HepG2 (cell line): ENCODE measurements at regions not wholly inside any gene's neighbourhood (a gene's known extent, or its start where the extent isn't known, plus 50 kb on each side); places are given as distances from the start of the nearest gene placed in this dataset.

Source experiments
- ATAC-seq: fragments of 200-7000 bp; cut with Tn5 transposase; 3 replicates; pipeline ENCODE4 v1.9.1; 2020; ENCODE audit warnings: mild to moderate bottlenecking, moderate library complexity
- BruUV-seq: library from RNA; stranded (reverse); fragments of 400-500 nt; replicated peaks from 2 replicates; lab custom pipeline; 2021; lab: Mats Ljungman, UMichigan
- CTCF ChIA-PET: fragments of 300-600 bp; formaldehyde crosslinking; extraction: SDS; loops from one replicate; lab custom pipeline; 2021; ENCODE audit warnings: low total read pairs, inconsistent platforms, low intra/inter-chr PET ratio; lab: Yijun Ruan, JAX
- POLR2A ChIA-PET: fragments of 350-600 bp; sonication (Branson Sonifier 250); formaldehyde crosslinking; loops from one replicate; lab custom pipeline; 2020; ENCODE audit warnings: antibody characterized with exemption, inconsistent platforms; lab: Yijun Ruan, JAX
- DNase-seq: peaks from one replicate; pipeline ENCODE4 v3.0.0-alpha.2; 2015; ENCODE audit warnings: low spot score
- FAIRE-seq: peaks from 3 replicates; lab custom pipeline; 2011; peaks lifted over from hg19 to GRCh38; lab: Jason Lieb, UNC
- H2AFZ ChIP-seq: one replicate; pipeline ENCODE4 v1.6.1; 2011; ENCODE audit warnings: low read length, inconsistent platforms
- H3K27ac ChIP-seq: fragments of 300-600 bp; 3 replicates; pipeline ENCODE4 v1.8.0; 2011; ENCODE audit warnings: mixed run types, mild to moderate bottlenecking, mixed read lengths, low read length, inconsistent platforms; ENCODE audit not compliant: insufficient read depth; ENCODE audit errors: extremely low read length
- H3K27me3 ChIP-seq, 2 experiments: fragments of 200-600 bp in 1 of 2; 2 replicates in 1 of 2; 3 replicates in 1 of 2; pipeline versions ENCODE4 v1.6.0 to v1.8.0; 2011; ENCODE audit warnings: low read length in 2 of 2, mild to moderate bottlenecking in 2 of 2, moderate library complexity in 2 of 2, inconsistent platforms in 1 of 2; ENCODE audit not compliant: insufficient read depth in 2 of 2, control insufficient read depth in 1 of 2
- H3K36me3 ChIP-seq, 2 experiments: fragments of 200-600 bp in 1 of 2; replicated peaks in 1 of 2; 2 replicates in 1 of 2; 3 replicates in 1 of 2; pipeline versions ENCODE4 v1.5.1 to v1.8.0; 2011; ENCODE audit warnings: low read length in 2 of 2, inconsistent platforms in 1 of 2; ENCODE audit not compliant: insufficient read depth in 2 of 2, control insufficient read depth in 1 of 2
- H3K4me1 ChIP-seq: 2 replicates; pipeline ENCODE4 v1.5.1; 2012; ENCODE audit warnings: low read length, inconsistent platforms; ENCODE audit not compliant: insufficient read depth
- H3K4me2 ChIP-seq: 2 replicates; pipeline ENCODE4 v1.6.0; 2011; ENCODE audit warnings: low read depth, low read length, inconsistent platforms
- H3K4me3 ChIP-seq, 3 experiments: fragments of 200-600 bp in 1 of 3; sonication (generic), shearing (Covaris generic) in 1 of 3; replicated peaks in 1 of 3; 2 replicates each; pipeline ENCODE4 v1.5.1; 2011 to 2016; ENCODE audit warnings: low read length in 3 of 3, inconsistent platforms in 2 of 3, low read depth in 2 of 3, mild to moderate bottlenecking in 2 of 3, control low read depth in 1 of 3, mixed read lengths in 1 of 3; ENCODE audit not compliant: insufficient read depth in 1 of 3
- H3K79me2 ChIP-seq: one replicate; pipeline ENCODE4 v1.6.1; 2011; ENCODE audit warnings: low read length, inconsistent platforms; ENCODE audit not compliant: insufficient read depth
- H3K9ac ChIP-seq: 2 replicates; pipeline ENCODE4 v1.6.0; 2011; ENCODE audit warnings: mild to moderate bottlenecking, low read depth, low read length, inconsistent platforms; ENCODE audit not compliant: insufficient read depth
- H3K9me3 ChIP-seq: 2 replicates; pipeline ENCODE4 v1.5.1; 2012; ENCODE audit warnings: mild to moderate bottlenecking, low read length
- H4K20me1 ChIP-seq: 2 replicates; pipeline ENCODE4 v1.6.0; 2011; ENCODE audit warnings: inconsistent platforms, mild to moderate bottlenecking, low read length, moderate library complexity; ENCODE audit not compliant: insufficient read depth
- ELF3 ChIP-seq: IDR thresholded peaks from 2 replicates; pipeline ENCODE4 v1.6.1; 2016; ENCODE audit warnings: missing genetic modification reagents, missing compliant biosample characterization
- KLF16 ChIP-seq, 2 experiments: sonication (generic) in 1 of 2; formaldehyde crosslinking in 1 of 2; IDR thresholded peaks; 2 replicates each; pipeline versions ENCODE4 v1.6.1 to v1.8.0; 2016 to 2023; ENCODE audit warnings: missing genetic modification reagents in 2 of 2, missing compliant biosample characterization in 1 of 2
- PRDM10 ChIP-seq: sonication (generic); formaldehyde crosslinking; IDR thresholded peaks from 2 replicates; pipeline ENCODE4 v1.4.0; 2020; ENCODE audit warnings: low read depth, missing genetic modification reagents
- RORA ChIP-seq: sonication (generic); formaldehyde crosslinking; IDR thresholded peaks from 2 replicates; pipeline ENCODE4 v1.5.0; 2020; ENCODE audit warnings: mild to moderate bottlenecking, missing genetic modification reagents, moderate library complexity
- SETDB1 ChIP-seq: sonication (generic); formaldehyde crosslinking; IDR thresholded peaks from 2 replicates; pipeline ENCODE4 v1.5.1; 2020; ENCODE audit warnings: missing genetic modification reagents, mild to moderate bottlenecking, borderline replicate concordance
- ZNF30 ChIP-seq: sonication (generic); formaldehyde crosslinking; IDR thresholded peaks from 2 replicates; pipeline ENCODE4 v1.5.0; 2020; ENCODE audit warnings: mild to moderate bottlenecking, missing genetic modification reagents
- ZNF530 ChIP-seq: sonication (generic); formaldehyde crosslinking; IDR thresholded peaks from 2 replicates; pipeline ENCODE4 v1.5.0; 2020; ENCODE audit warnings: low read depth, mild to moderate bottlenecking, missing genetic modification reagents
- WGBS: methylation state at CpG from one replicate; pipeline ENCODE4 v1.1.6; 2017; ENCODE audit warnings: low lambda C conversion rate; 5-methylcytosine and 5-hydroxymethylcytosine counted together
- in situ Hi-C: cut with HindIII; loops from 2 replicates; pipeline ENCODE4 v1.10.0; 2017; ENCODE audit warnings: low pct_unique_long_range_greater_than_20kb; ENCODE audit not compliant: extremely low pct_ligation_motif_present
- intact Hi-C: fragments of 100-400 bp; cut with micrococcal nuclease; formaldehyde crosslinking; loops from one replicate; pipeline ENCODE4 v1.10.0; 2022; ENCODE audit not compliant: unreplicated experiment
- TF ChIP-seq, protein P1 (sequence below): IDR thresholded peaks from 2 replicates; pipeline ENCODE4 v1.6.1; 2016; ENCODE audit warnings: low read depth, missing genetic modification reagents, missing compliant biosample characterization

DNA sequence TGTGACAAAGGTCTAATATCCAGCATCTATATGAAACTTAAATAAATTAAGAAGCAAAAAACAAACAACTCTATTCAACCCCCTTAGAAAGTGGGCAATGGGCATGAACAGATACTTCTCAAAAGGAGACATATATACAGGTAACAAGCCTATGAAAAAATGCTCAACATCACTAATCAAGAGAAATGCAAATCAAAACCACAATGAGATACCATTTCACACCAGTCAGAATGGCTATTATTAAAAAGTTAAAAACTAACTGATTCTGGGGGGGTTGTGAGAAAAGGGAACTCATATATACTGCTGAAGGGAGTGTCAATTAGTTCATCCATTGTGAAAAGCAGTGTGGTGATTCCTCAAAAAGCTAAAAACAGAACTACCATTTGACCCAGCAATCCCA lies 198.9 kb downstream of the BMP4 start (continued):
- no peak for TF ChIP-seq PRDM10 (CRISPR knock-in tag)
- TF ChIP-seq ZNF30 (CRISPR knock-in tag), result no peak

- Histone ChIP-seq H3K4me2 (no peak overlapping the region), H2AFZ (no peak overlapping the region), H3K27me3 (no peaks in the 10 kb centered on the region), H3K9me3 (no peaks in the 10 kb centered on the region; the same call in 1 of the 2 replicates), H3K79me2 (no peaks in the 10 kb centered on the region), H3K9ac (no peak overlapping the region), H3K4me3 (no peak overlapping the region), H3K27ac (no peak overlapping the region), H4K20me1 (no peaks in the 10 kb centered on the region), H3K4me1 (no peaks in the 10 kb centered on the region), H3K36me3 (no peaks in the 10 kb centered on the region; a peak in 1 of 5 replicates)
- TF ChIP-seq ZNF530 (CRISPR knock-in tag) (no peak), ELF3 (CRISPR knock-in tag) (no peak), SETDB1 (no peak), RORA (CRISPR knock-in tag) (no peak), KLF16 (CRISPR knock-in tag; IDR thresholded peaks at IDR 0.05) (no peak)
- TF ChIP-seq, protein P1, sequence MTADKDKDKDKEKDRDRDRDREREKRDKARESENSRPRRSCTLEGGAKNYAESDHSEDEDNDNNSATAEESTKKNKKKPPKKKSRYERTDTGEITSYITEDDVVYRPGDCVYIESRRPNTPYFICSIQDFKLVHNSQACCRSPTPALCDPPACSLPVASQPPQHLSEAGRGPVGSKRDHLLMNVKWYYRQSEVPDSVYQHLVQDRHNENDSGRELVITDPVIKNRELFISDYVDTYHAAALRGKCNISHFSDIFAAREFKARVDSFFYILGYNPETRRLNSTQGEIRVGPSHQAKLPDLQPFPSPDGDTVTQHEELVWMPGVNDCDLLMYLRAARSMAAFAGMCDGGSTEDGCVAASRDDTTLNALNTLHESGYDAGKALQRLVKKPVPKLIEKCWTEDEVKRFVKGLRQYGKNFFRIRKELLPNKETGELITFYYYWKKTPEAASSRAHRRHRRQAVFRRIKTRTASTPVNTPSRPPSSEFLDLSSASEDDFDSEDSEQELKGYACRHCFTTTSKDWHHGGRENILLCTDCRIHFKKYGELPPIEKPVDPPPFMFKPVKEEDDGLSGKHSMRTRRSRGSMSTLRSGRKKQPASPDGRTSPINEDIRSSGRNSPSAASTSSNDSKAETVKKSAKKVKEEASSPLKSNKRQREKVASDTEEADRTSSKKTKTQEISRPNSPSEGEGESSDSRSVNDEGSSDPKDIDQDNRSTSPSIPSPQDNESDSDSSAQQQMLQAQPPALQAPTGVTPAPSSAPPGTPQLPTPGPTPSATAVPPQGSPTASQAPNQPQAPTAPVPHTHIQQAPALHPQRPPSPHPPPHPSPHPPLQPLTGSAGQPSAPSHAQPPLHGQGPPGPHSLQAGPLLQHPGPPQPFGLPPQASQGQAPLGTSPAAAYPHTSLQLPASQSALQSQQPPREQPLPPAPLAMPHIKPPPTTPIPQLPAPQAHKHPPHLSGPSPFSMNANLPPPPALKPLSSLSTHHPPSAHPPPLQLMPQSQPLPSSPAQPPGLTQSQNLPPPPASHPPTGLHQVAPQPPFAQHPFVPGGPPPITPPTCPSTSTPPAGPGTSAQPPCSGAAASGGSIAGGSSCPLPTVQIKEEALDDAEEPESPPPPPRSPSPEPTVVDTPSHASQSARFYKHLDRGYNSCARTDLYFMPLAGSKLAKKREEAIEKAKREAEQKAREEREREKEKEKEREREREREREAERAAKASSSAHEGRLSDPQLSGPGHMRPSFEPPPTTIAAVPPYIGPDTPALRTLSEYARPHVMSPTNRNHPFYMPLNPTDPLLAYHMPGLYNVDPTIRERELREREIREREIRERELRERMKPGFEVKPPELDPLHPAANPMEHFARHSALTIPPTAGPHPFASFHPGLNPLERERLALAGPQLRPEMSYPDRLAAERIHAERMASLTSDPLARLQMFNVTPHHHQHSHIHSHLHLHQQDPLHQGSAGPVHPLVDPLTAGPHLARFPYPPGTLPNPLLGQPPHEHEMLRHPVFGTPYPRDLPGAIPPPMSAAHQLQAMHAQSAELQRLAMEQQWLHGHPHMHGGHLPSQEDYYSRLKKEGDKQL (CRISPR knock-in tag), result no peak
- ChIA-PET CTCF (no interaction called here), POLR2A (no interaction called here)
- in situ Hi-C loops, result no loop called here
- intact Hi-C loops, result no loop called here
- ATAC-seq, result no peak
- 80% methylated on average over 1 of the region's 3 CpGs for WGBS
- no TSS peak for BruUV-seq
- FAIRE-seq, result no peak
- no peak for DNase-seq
These were observed 205.0 kb downstream of the BMP4 start for GRCh38 chr14:53751650-53752049.
